Endodermal cell (in vitro differentiated cells): ENCODE measurements at regions not wholly inside any gene's neighbourhood (a gene's known extent, or its start where the extent isn't known, plus 50 kb on each side); places are given as distances from the start of the nearest gene placed in this dataset.
"Not testable (repeated sequence)": the region's sequence is repeated elsewhere in the genome, so short reads cannot be mapped to it uniquely, and the experiment has no call there.

Experiments
- DNase-seq: peaks from one replicate; pipeline ENCODE4 v3.0.0-alpha.2; 2017
- H3K27ac ChIP-seq: 2 replicates; pipeline ENCODE4 v1.5.1; 2013; ENCODE audit warnings: mild to moderate bottlenecking, low read depth, low read length, moderate library complexity
- H3K27me3 ChIP-seq: 2 replicates; pipeline ENCODE4 v1.6.1; 2013; ENCODE audit warnings: mild to moderate bottlenecking, low read length, moderate library complexity; ENCODE audit not compliant: insufficient read depth, control insufficient read depth, poor library complexity, severe bottlenecking
- H3K36me3 ChIP-seq: 2 replicates; pipeline ENCODE4 v1.7.0; 2013; ENCODE audit warnings: mild to moderate bottlenecking, low read length, moderate library complexity; ENCODE audit not compliant: control insufficient read depth, insufficient read depth
- H3K4me1 ChIP-seq: one replicate; pipeline ENCODE4 v1.7.0; 2013; ENCODE audit warnings: low read length; ENCODE audit not compliant: control insufficient read depth, insufficient read depth
- H3K4me3 ChIP-seq: 2 replicates; pipeline ENCODE4 v1.5.1; 2013; ENCODE audit warnings: mild to moderate bottlenecking, low read length, moderate library complexity
- H3K9ac ChIP-seq: 2 replicates; pipeline ENCODE4 v1.6.1; 2013; ENCODE audit warnings: mild to moderate bottlenecking, low read length, moderate library complexity; ENCODE audit not compliant: poor library complexity, severe bottlenecking; ENCODE audit errors: extremely low read depth
- H3K9me3 ChIP-seq: 2 replicates; pipeline ENCODE4 v1.6.1; 2013; ENCODE audit warnings: mild to moderate bottlenecking, low read length, moderate library complexity; ENCODE audit not compliant: control insufficient read depth
- H3K27ac Mint-ChIP-seq: 2 replicates; pipeline ENCODE4 v1.8.0; 2020; ENCODE audit warnings: mixed read lengths
- H3K27me3 Mint-ChIP-seq: 2 replicates; pipeline ENCODE4 v1.8.0; 2021; ENCODE audit warnings: mild to moderate bottlenecking, mixed read lengths; ENCODE audit not compliant: insufficient read depth
- H3K36me3 Mint-ChIP-seq: 2 replicates; pipeline ENCODE4 v1.8.0; 2020; ENCODE audit warnings: low read depth, mixed read lengths
- H3K4me1 Mint-ChIP-seq: 2 replicates; pipeline ENCODE4 v1.8.0; 2020; ENCODE audit warnings: mixed read lengths
- H3K4me3 Mint-ChIP-seq: 2 replicates; pipeline ENCODE4 v1.8.0; 2020; ENCODE audit warnings: mild to moderate bottlenecking, moderate library complexity, mixed read lengths
- H3K9me3 Mint-ChIP-seq: 2 replicates; pipeline ENCODE4 v1.8.0; 2020; ENCODE audit warnings: mild to moderate bottlenecking, mixed read lengths
- CTCF ChIP-seq: fragments of 200-600 bp; sonication (generic); conservative IDR thresholded peaks from 2 replicates; pipeline ENCODE4 v1.5.0; 2021; ENCODE audit warnings: antibody characterized with exemption, mild to moderate bottlenecking
- WGBS, 2 experiments: methylation state at CpG; one replicate each; pipeline versions ENCODE4 v1.1.5 to v1.1.7; 2013; ENCODE audit warnings: missing lambda C conversion rate in 2 of 2, mixed read lengths in 1 of 2; ENCODE audit not compliant: insufficient coverage in 1 of 2, insufficient read length in 1 of 2; 5-methylcytosine and 5-hydroxymethylcytosine counted together

GRCh38 chr10:59043358-59043757 is 133.1 kb upstream of the PHYHIPL start:
- not testable (repeated sequence) for H3K36me3 Mint-ChIP-seq, H3K4me3 Mint-ChIP-seq, H3K4me1 Mint-ChIP-seq, H3K27ac ChIP-seq, H3K27me3 Mint-ChIP-seq, H3K4me3 ChIP-seq, H3K36me3 ChIP-seq, H3K9me3 Mint-ChIP-seq, H3K27ac Mint-ChIP-seq, H3K9ac ChIP-seq, H3K4me1 ChIP-seq, H3K27me3 ChIP-seq, H3K9me3 ChIP-seq
- 62 to 79% methylated on average over 3 to 8 of the region's 8 CpGs for WGBS, 2 experiments
- TF ChIP-seq CTCF: peak; percentile 50
- peak; percentile 76 for DNase-seq

- Mint-ChIP-seq H3K4me3 (no peak overlapping the region), H3K36me3 (no peaks in the 10 kb centered on the region), H3K9me3 (peaks cover 12% of the 10 kb centered on the region), H3K4me1 (peaks cover 5% of the 10 kb centered on the region), H3K27me3 (no peaks in the 10 kb centered on the region), H3K27ac (no peak overlapping the region)
- no peaks in the 10 kb centered on the region for H3K27me3 ChIP-seq
- no peaks in the 10 kb centered on the region for H3K4me1 ChIP-seq
- DNase-seq: no peak
- no peak overlapping the region for H3K4me3 ChIP-seq
- H3K36me3 ChIP-seq: no peaks in the 10 kb centered on the region
- 93 to 94% methylated on average over 3 to 4 of the region's 4 CpGs for WGBS, 2 experiments
- TF ChIP-seq CTCF: no peak
- no peaks in the 10 kb centered on the region for H3K9me3 ChIP-seq
- no peak overlapping the region for H3K9ac ChIP-seq
- no peak overlapping the region for H3K27ac ChIP-seq
Observed at GRCh38 chr10:59047180-59047579, 129.3 kb upstream of the PHYHIPL start.

- no peaks in the 10 kb centered on the region for H3K36me3 Mint-ChIP-seq
- peaks cover 5% of the 10 kb centered on the region for H3K4me1 Mint-ChIP-seq
- Histone ChIP-seq H3K9ac (no peak overlapping the region), H3K27ac (no peak overlapping the region), H3K4me3 (no peak overlapping the region), H3K9me3 (peaks cover 1% of the 10 kb centered on the region), H3K36me3 (no peaks in the 10 kb centered on the region), H3K27me3 (no peaks in the 10 kb centered on the region), H3K4me1 (no peaks in the 10 kb centered on the region)
- H3K27ac Mint-ChIP-seq: no peak overlapping the region
- no peak overlapping the region for H3K4me3 Mint-ChIP-seq
- peaks cover 12% of the 10 kb centered on the region for H3K9me3 Mint-ChIP-seq
- no peaks in the 10 kb centered on the region for H3K27me3 Mint-ChIP-seq
- DNase-seq: no peak
- 89 to 100% methylated on average over 1 to 4 of the region's 5 CpGs for WGBS, 2 experiments
- no peak for TF ChIP-seq CTCF
Observed at GRCh38 chr10:59047957-59048618, 128.4 kb upstream of the PHYHIPL start.

- not testable (repeated sequence) for H3K4me3 ChIP-seq, H3K27me3 ChIP-seq, H3K36me3 Mint-ChIP-seq, H3K27me3 Mint-ChIP-seq, H3K27ac Mint-ChIP-seq, H3K4me3 Mint-ChIP-seq, H3K27ac ChIP-seq, H3K9me3 ChIP-seq, H3K4me1 ChIP-seq, H3K36me3 ChIP-seq, H3K9ac ChIP-seq, DNase-seq, H3K4me1 Mint-ChIP-seq
- peaks cover 12% of the 10 kb centered on the region for H3K9me3 Mint-ChIP-seq
- 84 to 100% methylated on average over 1 to 2 of the region's 2 CpGs for WGBS, 2 experiments
Observed at GRCh38 chr10:59053502-59053901, 122.9 kb upstream of the PHYHIPL start.
